ENCODE measurements at regions not wholly inside any gene's neighbourhood (a gene's known extent, or its start where the extent isn't known, plus 50 kb on each side); places are given as distances from the start of the nearest gene placed in this dataset.

DNA sequence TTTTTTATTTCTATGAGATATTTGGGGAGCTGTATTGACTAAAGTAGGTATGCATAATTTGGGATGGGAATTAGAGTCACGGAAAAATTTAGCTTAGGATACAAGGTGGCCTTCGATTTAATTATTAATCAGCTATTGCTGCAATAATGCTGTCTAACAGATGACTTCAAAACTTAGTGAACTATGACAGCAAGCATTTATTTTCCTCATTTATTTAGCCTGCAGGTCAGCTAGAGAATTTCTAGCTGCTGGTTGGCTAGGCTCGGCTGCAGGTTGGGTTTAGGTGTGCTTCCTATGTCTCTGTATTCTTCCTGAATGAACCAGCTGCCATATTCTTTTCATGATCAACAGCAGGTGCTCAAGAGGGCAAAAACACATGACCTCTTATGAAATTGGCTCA, 181.8 kb upstream of the RAG2 start:
- H3K4me1 Mint-ChIP-seq (ENCODE audit: low read depth): no peaks in the 10 kb centered on the region
- no peak overlapping the region for H3K27ac Mint-ChIP-seq
- H3K27me3 Mint-ChIP-seq: peaks cover 4% of the 10 kb centered on the region
- no peak for DNase-seq
- H3K4me3 Mint-ChIP-seq: no peak overlapping the region
- no peaks in the 10 kb centered on the region for H3K36me3 Mint-ChIP-seq (ENCODE audit: low read depth)
- H3K9me3 Mint-ChIP-seq: no peaks in the 10 kb centered on the region

DNA sequence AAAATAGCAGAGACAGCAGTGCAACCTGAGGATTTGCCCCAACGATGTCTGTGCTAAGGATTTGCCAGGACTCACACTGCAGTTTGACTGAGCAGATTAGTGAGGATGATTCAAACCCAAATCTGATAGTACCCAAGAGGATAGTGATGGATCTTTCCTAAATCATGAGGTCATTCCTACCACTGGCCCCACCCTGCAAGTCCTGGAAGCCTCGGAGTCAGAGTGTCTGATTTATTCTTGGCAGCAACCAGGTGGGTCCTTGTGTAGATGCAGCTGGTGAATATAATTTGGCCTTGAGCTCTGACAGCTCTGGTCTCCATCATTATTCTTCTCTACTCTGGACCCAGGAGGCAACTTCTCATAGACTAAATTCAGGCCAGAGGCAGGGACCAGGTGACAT, 179.3 kb upstream of the RAG2 start:
- no peaks in the 10 kb centered on the region for H3K4me1 Mint-ChIP-seq (ENCODE audit: low read depth)
- peaks cover 5% of the 10 kb centered on the region for H3K27me3 Mint-ChIP-seq
- no peak for DNase-seq
- H3K27ac Mint-ChIP-seq: no peak overlapping the region
- no peaks in the 10 kb centered on the region for H3K36me3 Mint-ChIP-seq (ENCODE audit: low read depth)
- no peaks in the 10 kb centered on the region for H3K9me3 Mint-ChIP-seq
- H3K4me3 Mint-ChIP-seq: no peak overlapping the region

DNA sequence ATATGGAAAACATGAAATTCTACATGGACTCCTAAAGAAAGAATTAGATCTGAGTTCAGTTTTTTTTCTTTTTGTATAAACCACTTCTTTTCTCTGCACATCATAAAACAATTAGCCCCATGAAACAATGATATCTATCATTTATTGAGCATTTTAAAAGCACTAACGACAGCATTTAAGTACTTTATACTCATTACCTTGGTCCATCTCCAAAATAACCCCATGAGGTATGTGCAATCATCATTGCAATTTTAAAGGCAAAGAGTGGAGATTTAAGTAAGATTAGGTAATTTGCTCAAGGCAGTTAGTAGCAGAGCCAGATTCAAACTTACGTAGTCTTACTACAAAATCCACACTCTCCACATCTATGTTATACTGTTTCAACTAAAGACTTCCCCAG, 177.7 kb upstream of the RAG2 start:
- H3K27me3 Mint-ChIP-seq: peaks cover 5% of the 10 kb centered on the region
- no peak overlapping the region for H3K4me3 Mint-ChIP-seq
- no peak overlapping the region for H3K27ac Mint-ChIP-seq
- no peak for DNase-seq
- no peaks in the 10 kb centered on the region for H3K36me3 Mint-ChIP-seq (ENCODE audit: low read depth)
- H3K9me3 Mint-ChIP-seq: no peaks in the 10 kb centered on the region
- no peaks in the 10 kb centered on the region for H3K4me1 Mint-ChIP-seq (ENCODE audit: low read depth)

DNA sequence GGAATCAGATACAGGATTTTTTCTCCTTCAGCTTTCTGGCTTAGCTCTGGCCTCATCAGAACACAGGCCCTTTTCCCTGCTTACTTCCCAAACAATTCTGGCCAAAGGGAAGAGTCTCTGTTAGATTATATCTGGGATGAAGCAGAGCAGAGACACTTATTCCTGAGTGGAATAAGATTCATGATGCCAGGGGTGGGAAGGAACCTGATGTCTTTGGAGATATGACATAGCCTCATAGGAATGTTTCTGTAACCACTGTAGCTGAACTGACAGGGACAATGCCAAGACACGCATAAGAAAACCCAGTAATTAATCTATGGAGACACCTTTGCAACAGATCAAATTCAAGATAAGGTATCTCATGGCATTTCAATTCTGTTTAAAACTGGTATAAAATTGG, 177.1 kb upstream of the RAG2 start:
- no peaks in the 10 kb centered on the region for H3K4me1 Mint-ChIP-seq (ENCODE audit: low read depth)
- H3K36me3 Mint-ChIP-seq (ENCODE audit: low read depth): no peaks in the 10 kb centered on the region
- H3K27me3 Mint-ChIP-seq: peaks cover 5% of the 10 kb centered on the region
- H3K27ac Mint-ChIP-seq: no peak overlapping the region
- H3K4me3 Mint-ChIP-seq: no peak overlapping the region
- no peak for DNase-seq
- no peaks in the 10 kb centered on the region for H3K9me3 Mint-ChIP-seq

DNA sequence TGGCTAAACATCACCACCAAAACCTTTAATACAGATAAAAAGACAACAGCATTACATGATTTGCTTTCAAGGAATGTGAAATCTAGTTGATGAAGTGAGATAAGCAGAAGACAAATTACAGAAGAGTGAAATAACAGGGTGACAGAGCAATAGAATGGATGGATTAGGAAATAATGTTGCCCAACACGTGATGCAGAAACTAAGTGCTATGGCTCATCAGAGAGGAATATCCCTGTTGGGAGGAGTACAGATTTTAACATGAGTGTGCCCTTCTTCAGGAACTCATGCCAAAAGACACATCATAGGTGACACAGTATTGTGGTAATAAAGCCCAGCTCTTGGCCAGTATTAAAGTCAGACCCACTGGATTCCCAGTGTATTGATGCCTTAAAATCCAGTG, 176.6 kb upstream of the RAG2 start:
- H3K9me3 Mint-ChIP-seq: no peaks in the 10 kb centered on the region
- no peak overlapping the region for H3K27ac Mint-ChIP-seq
- no peak for DNase-seq
- H3K27me3 Mint-ChIP-seq: peaks cover 5% of the 10 kb centered on the region
- H3K4me1 Mint-ChIP-seq (ENCODE audit: low read depth): no peaks in the 10 kb centered on the region
- H3K36me3 Mint-ChIP-seq (ENCODE audit: low read depth): no peaks in the 10 kb centered on the region
- no peak overlapping the region for H3K4me3 Mint-ChIP-seq

DNA sequence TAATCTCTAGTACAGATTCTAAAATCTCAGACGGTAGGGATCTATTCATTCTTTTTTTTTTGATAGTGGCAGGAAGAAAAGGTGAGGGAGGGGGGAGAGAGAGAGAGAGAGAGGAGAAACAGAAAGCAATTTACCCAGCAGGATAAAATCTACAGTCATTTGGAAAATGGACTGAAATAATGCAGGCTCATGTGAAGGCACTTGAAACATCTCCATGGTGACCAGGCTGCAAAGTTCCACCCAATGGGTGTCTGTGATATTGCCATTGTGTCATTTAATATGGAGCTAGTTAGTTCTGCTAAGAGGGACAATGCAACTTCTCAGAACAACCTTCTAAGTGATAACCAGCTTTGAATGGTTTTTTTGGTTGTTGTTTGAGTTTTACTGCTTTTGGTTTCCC, 165.2 kb upstream of the RAG2 start:
- Mint-ChIP-seq H3K27me3 (no peaks in the 10 kb centered on the region), H3K9me3 (no peaks in the 10 kb centered on the region), H3K27ac (no peak overlapping the region), H3K4me3 (no peak overlapping the region), H3K36me3 (ENCODE audit: low read depth) (no peaks in the 10 kb centered on the region), H3K4me1 (ENCODE audit: low read depth) (no peaks in the 10 kb centered on the region)
- no peak for DNase-seq

DNA sequence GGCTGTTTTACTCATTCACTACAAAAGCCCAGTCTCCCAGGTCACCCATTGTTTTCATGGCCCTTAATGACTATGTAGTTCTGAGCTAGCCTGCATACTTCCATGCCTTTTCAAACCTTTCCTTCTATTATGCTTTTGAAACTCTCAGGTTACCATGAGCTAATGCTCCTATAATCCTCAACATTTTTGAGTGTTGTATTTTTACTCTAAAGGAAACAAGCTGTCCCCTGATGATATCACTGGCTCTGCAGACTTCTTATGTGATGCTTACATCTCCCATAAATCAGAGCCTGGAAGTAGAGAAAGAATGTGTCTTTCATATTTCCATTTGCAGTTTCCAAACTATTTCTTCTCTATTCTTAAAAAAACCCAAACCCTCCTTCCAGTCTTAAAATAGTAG, 159.0 kb upstream of the RAG2 start:
- Mint-ChIP-seq H3K27ac (no peak overlapping the region), H3K36me3 (ENCODE audit: low read depth) (no peaks in the 10 kb centered on the region), H3K4me1 (ENCODE audit: low read depth) (no peaks in the 10 kb centered on the region), H3K27me3 (no peaks in the 10 kb centered on the region), H3K4me3 (no peak overlapping the region), H3K9me3 (no peaks in the 10 kb centered on the region)
- no peak for DNase-seq

DNA sequence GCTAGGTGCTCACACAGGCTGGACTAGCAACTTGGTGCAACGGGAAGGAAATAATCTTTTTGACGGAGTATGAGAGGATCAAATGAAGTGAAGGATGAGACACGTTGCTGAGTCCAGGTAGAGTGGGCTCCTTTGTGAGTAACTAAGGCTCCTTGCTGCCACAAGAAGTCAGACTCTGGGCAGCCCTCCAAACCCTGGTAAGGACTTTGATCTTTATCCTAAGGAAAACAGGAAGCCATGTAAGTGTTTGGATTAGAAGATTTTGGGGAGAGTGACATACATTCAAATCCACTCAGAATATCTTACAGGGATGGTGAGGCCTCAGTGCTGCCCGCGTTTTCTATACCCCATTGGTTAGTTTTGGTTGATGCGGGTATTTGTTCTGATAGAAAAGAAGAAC, 155.9 kb upstream of the RAG2 start:
- no peaks in the 10 kb centered on the region for H3K36me3 Mint-ChIP-seq (ENCODE audit: low read depth)
- no peak overlapping the region for H3K27ac Mint-ChIP-seq
- no peak overlapping the region for H3K4me3 Mint-ChIP-seq
- no peaks in the 10 kb centered on the region for H3K4me1 Mint-ChIP-seq (ENCODE audit: low read depth)
- H3K9me3 Mint-ChIP-seq: no peaks in the 10 kb centered on the region
- no peak for DNase-seq
- H3K27me3 Mint-ChIP-seq: peaks cover 2% of the 10 kb centered on the region

DNA sequence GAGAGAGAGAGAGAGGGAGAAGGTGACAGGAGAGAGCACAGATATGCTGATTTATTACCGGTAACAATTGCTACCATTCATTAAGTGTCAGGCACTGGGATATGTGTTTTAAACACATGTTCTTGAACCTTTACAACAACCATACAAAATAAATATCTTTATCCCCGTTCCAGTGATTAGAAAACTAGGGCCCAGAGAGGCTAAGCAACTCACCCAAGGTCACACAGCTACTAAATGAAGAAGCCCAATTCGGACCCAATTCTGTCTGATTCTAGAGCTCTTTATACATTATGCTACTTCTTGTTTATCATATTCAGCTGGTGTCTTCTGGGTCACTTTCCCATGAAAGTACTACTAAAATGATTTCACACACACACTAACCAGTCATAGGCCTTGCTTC, 154.0 kb upstream of the RAG2 start:
- Mint-ChIP-seq H3K36me3 (ENCODE audit: low read depth) (no peaks in the 10 kb centered on the region), H3K4me3 (no peak overlapping the region), H3K9me3 (no peaks in the 10 kb centered on the region), H3K4me1 (ENCODE audit: low read depth) (no peaks in the 10 kb centered on the region), H3K27ac (no peak overlapping the region), H3K27me3 (peaks cover 10% of the 10 kb centered on the region)
- no peak for DNase-seq

DNA sequence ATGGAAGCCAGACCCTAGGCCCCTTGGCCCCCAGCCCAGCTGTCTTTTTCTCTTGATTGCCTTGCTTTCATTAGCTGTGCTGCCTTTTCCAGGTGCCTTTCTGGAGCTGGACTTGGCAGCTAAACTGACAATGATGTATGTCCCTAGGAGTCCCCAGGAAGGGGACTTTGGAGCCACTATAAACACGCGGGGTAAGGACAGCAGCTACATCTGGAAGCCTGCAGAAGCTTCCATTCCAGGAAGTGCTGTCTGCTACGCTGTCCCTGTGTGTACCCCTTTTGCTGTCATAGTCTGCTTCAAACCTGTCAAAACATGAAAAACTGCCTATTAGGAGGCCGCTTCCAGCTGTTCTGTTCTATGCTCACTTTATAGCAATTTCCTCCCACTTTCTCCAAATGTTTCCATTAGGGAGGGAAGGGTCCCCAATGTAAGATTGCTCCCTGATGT, 153.3 kb upstream of the RAG2 start:
- H3K4me1 Mint-ChIP-seq (ENCODE audit: low read depth): no peaks in the 10 kb centered on the region
- peaks cover 12% of the 10 kb centered on the region for H3K27me3 Mint-ChIP-seq
- no peaks in the 10 kb centered on the region for H3K36me3 Mint-ChIP-seq (ENCODE audit: low read depth)
- H3K4me3 Mint-ChIP-seq: no peak overlapping the region
- H3K9me3 Mint-ChIP-seq: no peaks in the 10 kb centered on the region
- no peak overlapping the region for H3K27ac Mint-ChIP-seq
- no peak for DNase-seq

DNA sequence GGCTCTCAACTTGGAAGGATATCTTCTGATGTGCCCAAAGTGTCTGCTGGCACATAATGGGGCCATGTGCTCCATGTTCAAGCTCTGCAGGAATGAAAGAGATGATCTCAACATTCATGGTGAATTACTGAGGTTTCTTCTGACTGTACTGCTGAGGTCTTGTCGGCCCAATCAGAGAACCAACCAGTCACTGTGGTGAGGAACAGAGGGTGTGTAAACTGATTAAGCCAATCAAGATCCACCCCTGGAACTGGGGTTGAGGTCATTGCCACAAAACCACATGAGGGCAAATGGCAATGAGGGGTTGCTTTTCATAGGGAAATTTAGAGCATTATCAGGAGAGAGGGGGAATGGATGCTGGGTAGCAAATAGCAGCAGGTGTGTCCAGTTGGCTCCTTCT, 152.3 kb upstream of the RAG2 start:
- Mint-ChIP-seq H3K27ac (no peak overlapping the region), H3K36me3 (ENCODE audit: low read depth) (no peaks in the 10 kb centered on the region), H3K4me3 (no peak overlapping the region), H3K4me1 (ENCODE audit: low read depth) (no peaks in the 10 kb centered on the region), H3K27me3 (peaks cover 16% of the 10 kb centered on the region), H3K9me3 (no peaks in the 10 kb centered on the region)
- DNase-seq: no peak

DNA sequence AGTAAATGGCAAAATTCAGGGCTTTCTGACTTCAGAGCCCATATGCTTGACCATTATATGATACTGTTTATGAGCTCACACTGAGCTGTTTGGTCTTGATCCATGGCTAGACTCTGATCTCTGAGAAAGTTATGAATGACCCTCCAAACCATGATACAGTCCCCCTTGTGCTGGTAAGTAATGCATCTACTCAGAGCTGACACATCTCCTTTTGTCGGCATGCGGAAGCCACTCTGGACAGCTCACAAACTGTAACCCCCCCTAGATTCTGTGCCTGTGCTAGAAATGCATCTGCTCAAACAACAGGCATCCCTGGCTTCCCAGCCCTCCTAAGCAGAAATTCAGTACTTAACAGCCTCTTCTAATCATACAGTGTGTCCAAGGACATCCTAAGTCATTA, 150.8 kb upstream of the RAG2 start:
- Mint-ChIP-seq H3K27me3 (peaks cover 27% of the 10 kb centered on the region), H3K36me3 (ENCODE audit: low read depth) (no peaks in the 10 kb centered on the region), H3K4me3 (no peak overlapping the region), H3K4me1 (ENCODE audit: low read depth) (peaks cover 4% of the 10 kb centered on the region), H3K9me3 (no peaks in the 10 kb centered on the region), H3K27ac (no peak overlapping the region)
- DNase-seq: no peak

DNA sequence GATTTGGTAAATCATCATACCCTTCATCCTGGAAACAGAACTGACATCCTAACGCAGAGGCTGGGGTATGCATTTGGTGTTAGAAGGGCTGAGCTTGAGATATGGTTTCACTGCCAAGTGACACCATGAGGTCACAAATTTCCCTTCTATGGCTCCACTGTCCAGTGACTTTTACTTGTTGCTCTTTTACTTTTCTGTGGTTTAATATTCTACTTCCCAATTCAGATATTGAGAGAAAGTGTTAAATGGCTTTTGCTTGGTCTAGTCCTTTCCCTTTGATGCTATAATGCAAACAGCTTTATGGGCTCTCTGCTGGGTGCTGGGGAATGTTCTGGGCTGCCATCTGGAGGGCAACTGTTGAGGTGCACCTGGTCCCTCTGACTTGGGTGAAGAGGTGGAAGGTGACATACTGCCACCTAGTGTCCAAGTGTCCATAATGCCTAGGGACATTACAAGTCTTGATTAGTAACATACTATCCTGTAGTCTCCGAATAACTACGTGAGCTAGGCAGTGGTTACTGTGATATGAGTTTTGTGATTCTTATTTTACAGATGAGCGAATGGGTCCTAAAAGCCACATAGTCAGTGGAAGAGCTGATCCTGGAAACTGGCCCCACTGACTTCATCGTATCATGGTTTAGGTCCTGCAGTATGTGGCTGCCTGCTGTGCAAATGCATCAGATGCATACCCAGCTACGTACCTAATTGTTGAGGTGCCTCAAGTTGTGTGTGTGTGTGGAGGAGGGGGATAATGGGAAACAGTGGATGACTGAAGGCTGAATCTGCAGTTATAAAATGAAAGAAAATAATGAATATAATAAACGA, 149.1 kb upstream of the RAG2 start:
- Mint-ChIP-seq H3K27ac (no peak overlapping the region), H3K4me3 (no peak overlapping the region), H3K36me3 (ENCODE audit: low read depth) (no peaks in the 10 kb centered on the region), H3K9me3 (no peaks in the 10 kb centered on the region), H3K27me3 (peaks cover 37% of the 10 kb centered on the region), H3K4me1 (ENCODE audit: low read depth) (peaks cover 4% of the 10 kb centered on the region)
- DNase-seq: peak; percentile 80

DNA sequence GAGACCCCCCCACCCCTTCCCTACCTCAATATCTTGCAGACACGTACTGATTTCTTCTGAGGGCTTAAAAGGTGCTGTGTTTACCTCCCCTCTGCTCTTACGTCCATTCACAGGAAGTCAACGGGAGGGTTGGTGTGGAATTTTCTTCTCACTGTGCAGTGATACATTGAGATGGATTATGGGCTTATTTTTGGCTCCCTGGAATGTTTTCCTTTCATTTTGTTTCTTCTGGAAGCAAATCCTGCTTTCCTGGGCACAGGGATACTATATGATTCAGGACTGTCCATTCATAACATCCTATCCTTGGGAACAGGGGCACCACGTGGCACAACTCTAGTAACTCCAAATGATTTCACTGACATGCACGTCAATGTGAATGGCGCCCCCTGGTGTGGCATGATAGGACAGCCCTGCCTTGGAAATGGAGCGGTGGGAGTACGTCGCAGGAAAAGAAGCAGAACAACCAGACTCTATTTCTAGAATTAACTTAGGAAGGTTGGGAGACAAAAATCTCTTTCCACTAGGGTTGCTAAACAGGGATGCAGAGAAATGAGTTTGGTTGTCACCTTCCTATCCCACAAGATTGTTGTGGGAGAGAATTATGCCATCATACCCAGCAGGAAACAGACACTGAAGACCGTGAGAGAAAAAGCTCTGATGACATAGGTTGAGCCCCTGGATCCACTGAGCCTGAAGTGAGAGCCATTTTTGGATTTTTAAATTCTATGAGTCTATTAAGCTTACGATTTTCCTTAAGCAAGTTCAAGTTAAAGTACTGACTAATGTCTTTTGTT, 146.5 kb upstream of the RAG2 start:
- peaks cover 50% of the 10 kb centered on the region for H3K27me3 Mint-ChIP-seq
- H3K4me3 Mint-ChIP-seq: no peak overlapping the region
- H3K36me3 Mint-ChIP-seq (ENCODE audit: low read depth): no peaks in the 10 kb centered on the region
- H3K9me3 Mint-ChIP-seq: no peaks in the 10 kb centered on the region
- peak; percentile 65 for DNase-seq
- peaks cover 4% of the 10 kb centered on the region for H3K4me1 Mint-ChIP-seq (ENCODE audit: low read depth)
- no peak overlapping the region for H3K27ac Mint-ChIP-seq

DNA sequence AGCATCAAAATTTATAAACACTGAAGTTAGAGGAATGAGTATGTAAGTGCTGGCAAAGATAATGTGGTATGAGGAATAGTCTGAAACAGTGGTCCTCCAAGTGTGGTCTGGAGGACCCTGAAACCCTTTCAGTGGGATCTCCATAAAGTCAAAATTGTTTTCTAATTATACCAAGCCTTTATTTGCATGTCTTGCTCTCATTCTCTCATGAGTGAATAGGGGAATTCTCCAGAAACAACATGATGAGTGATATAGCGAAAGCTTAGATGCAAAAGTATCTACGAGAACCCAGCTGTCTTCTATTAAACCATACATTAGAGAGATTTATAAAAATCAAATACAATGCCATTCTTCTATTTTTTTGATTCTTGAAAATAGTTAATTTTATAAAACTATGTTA, 145.0 kb upstream of the RAG2 start:
- Mint-ChIP-seq H3K36me3 (ENCODE audit: low read depth) (no peaks in the 10 kb centered on the region), H3K27ac (no peak overlapping the region), H3K4me3 (no peak overlapping the region), H3K9me3 (no peaks in the 10 kb centered on the region), H3K27me3 (peaks cover 43% of the 10 kb centered on the region), H3K4me1 (ENCODE audit: low read depth) (peaks cover 4% of the 10 kb centered on the region)
- DNase-seq: no peak

Data from activated T-cell treated with anti-CD3 and anti-CD28 coated beads, Interleukin-2, amount 50 U/mL, for 24 hours (primary cell).